ENCODE measurements at regions not wholly inside any gene's neighbourhood (a gene's known extent, or its start where the extent isn't known, plus 50 kb on each side); places are given as distances from the start of the nearest gene placed in this dataset.

GRCh38 chr7:25788371-25788770, 363.6 kb upstream of the NFE2L3 start:
- TF ChIP-seq CTCF (IDR thresholded peaks at IDR 0.05; ENCODE audit: extremely low read depth in 1 of 2, insufficient read depth in 1 of 2, low read depth in 1 of 2, low read length in 2 of 2) (no peak), POLR2A (IDR thresholded peaks at IDR 0.05; ENCODE audit: low read depth, low read length) (no peak)
